SK-N-SH treated with all-trans-retinoic acid at 6 μM for 48 hours (cell line): ENCODE measurements at regions not wholly inside any gene's neighbourhood (a gene's known extent, or its start where the extent isn't known, plus 50 kb on each side); places are given as distances from the start of the nearest gene placed in this dataset.

ENCODE experiments used
- ATAC-seq: fragments of 200-7000 bp; cut with Tn5 transposase; 3 replicates; pipeline ENCODE4 v1.9.1; 2020; ENCODE audit warnings: mild to moderate bottlenecking, moderate library complexity
- BACH2 ChIP-seq: fragments of 250-450 bp; sonication (Bioruptor Pico); IDR thresholded peaks from 2 replicates; pipeline ENCODE4 v1.9.0; 2021; ENCODE audit warnings: mild to moderate bottlenecking, borderline replicate concordance
- CSDC2 ChIP-seq: fragments of 250-450 bp; sonication (Bioruptor Pico); IDR thresholded peaks from 2 replicates; pipeline ENCODE4 v1.5.0; 2020; ENCODE audit warnings: mild to moderate bottlenecking, moderate library complexity
- ESRRG ChIP-seq: fragments of 250-450 bp; sonication (Bioruptor Pico); IDR thresholded peaks from 2 replicates; pipeline ENCODE4 v1.6.1; 2021; ENCODE audit warnings: mild to moderate bottlenecking
- GLIS3 ChIP-seq: fragments of 250-450 bp; sonication (Bioruptor Pico); IDR thresholded peaks from 2 replicates; pipeline ENCODE4 v1.5.0; 2020; ENCODE audit warnings: mild to moderate bottlenecking, moderate library complexity
- ISL1 ChIP-seq: fragments of 250-450 bp; sonication (Bioruptor Pico); IDR thresholded peaks from 2 replicates; pipeline ENCODE4 v2.1.2; 2022; ENCODE audit warnings: mild to moderate bottlenecking, moderate library complexity
- OSR1 ChIP-seq: fragments of 250-450 bp; sonication (Bioruptor Pico); IDR thresholded peaks from 2 replicates; pipeline ENCODE4 v1.8.0; 2022; ENCODE audit warnings: moderate library complexity, mild to moderate bottlenecking, inconsistent platforms
- PATZ1 ChIP-seq: fragments of 250-450 bp; sonication (Bioruptor Pico); IDR thresholded peaks from 2 replicates; pipeline ENCODE4 v1.8.0; 2020; ENCODE audit warnings: mild to moderate bottlenecking, moderate library complexity, borderline replicate concordance
- RARB ChIP-seq: fragments of 250-450 bp; sonication (Bioruptor Pico); IDR thresholded peaks from 2 replicates; pipeline ENCODE4 v1.8.0; 2021; ENCODE audit warnings: mild to moderate bottlenecking, moderate library complexity
- SNAI2 ChIP-seq: fragments of 250-450 bp; sonication (Bioruptor Pico); IDR thresholded peaks from 2 replicates; pipeline ENCODE4 v1.5.0; 2020; ENCODE audit warnings: mild to moderate bottlenecking, moderate library complexity
- TCF4 ChIP-seq: fragments of 250-450 bp; sonication (Bioruptor Pico); IDR thresholded peaks from 2 replicates; pipeline ENCODE4 v1.8.0; 2021; ENCODE audit warnings: mild to moderate bottlenecking, moderate library complexity, borderline replicate concordance
- TOX ChIP-seq: fragments of 250-450 bp; sonication (Bioruptor Pico); IDR thresholded peaks from 2 replicates; pipeline ENCODE4 v1.8.0; 2021; ENCODE audit warnings: mild to moderate bottlenecking, moderate library complexity, borderline replicate concordance
- TSHZ2 ChIP-seq: fragments of 250-450 bp; sonication (Bioruptor Pico); IDR thresholded peaks from 2 replicates; pipeline ENCODE4 v1.5.0; 2020; ENCODE audit warnings: mild to moderate bottlenecking, moderate library complexity
- ZC3H10 ChIP-seq: fragments of 250-450 bp; sonication (Bioruptor Pico); IDR thresholded peaks from 2 replicates; pipeline ENCODE4 v1.5.1; 2021; ENCODE audit warnings: mild to moderate bottlenecking, moderate library complexity
- ZFP30 ChIP-seq: fragments of 450-650 bp; formaldehyde crosslinking; IDR thresholded peaks from 2 replicates; pipeline ENCODE4 v1.5.0; 2022; ENCODE audit warnings: mild to moderate bottlenecking, moderate library complexity
- ZNF565 ChIP-seq: fragments of 450-650 bp; formaldehyde crosslinking; conservative IDR thresholded peaks from 2 replicates; pipeline ENCODE4 v1.5.0; 2020; ENCODE audit warnings: low read depth, mild to moderate bottlenecking, moderate library complexity
- ZNF70 ChIP-seq: fragments of 450-650 bp; formaldehyde crosslinking; IDR thresholded peaks from 2 replicates; pipeline ENCODE4 v1.5.0; 2020; ENCODE audit warnings: mild to moderate bottlenecking, moderate library complexity
- ZNF8 ChIP-seq: fragments of 450-650 bp; formaldehyde crosslinking; IDR thresholded peaks from 2 replicates; pipeline ENCODE4 v1.5.0; 2020; ENCODE audit warnings: mild to moderate bottlenecking, moderate library complexity
- TF ChIP-seq, protein P1 (sequence below): fragments of 250-450 bp; sonication (Bioruptor Pico); IDR thresholded peaks from 2 replicates; pipeline ENCODE4 v1.8.0; 2021; ENCODE audit warnings: low read depth, mild to moderate bottlenecking, moderate library complexity, borderline replicate concordance
- TF ChIP-seq, protein P2 (sequence below): fragments of 250-450 bp; sonication (Bioruptor Pico); IDR thresholded peaks from 2 replicates; pipeline ENCODE4 v1.5.1; 2021; ENCODE audit warnings: mild to moderate bottlenecking, moderate library complexity

DNA sequence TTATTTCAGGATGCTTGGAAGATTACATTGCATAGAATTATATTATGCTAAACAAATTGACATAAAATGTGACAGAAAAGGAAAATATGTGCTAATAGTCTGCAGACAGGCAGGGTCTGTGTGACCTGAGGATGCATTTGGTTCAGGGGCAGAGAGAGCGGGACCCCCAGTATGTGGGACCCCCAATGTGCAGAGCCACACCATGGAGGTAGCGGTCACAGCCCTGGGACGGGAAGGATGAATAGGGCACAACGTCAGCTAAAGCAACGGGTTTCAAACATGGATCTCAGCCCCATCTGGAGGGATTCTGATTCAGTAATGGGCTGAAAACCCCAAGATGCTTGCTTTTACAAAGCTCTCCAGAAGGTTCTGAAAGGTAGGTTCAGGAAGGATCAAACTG lies 251.8 kb upstream of the ADARB2 start:
- no peak for TF ChIP-seq ZNF8 (CRISPR knock-in tag)
- no peak for TF ChIP-seq RARB (CRISPR knock-in tag)
- TF ChIP-seq ESRRG (CRISPR knock-in tag): no peak
- TF ChIP-seq TSHZ2 (CRISPR knock-in tag): no peak
- no peak for TF ChIP-seq PATZ1
- TF ChIP-seq GLIS3: no peak
- TF ChIP-seq, protein P1, sequence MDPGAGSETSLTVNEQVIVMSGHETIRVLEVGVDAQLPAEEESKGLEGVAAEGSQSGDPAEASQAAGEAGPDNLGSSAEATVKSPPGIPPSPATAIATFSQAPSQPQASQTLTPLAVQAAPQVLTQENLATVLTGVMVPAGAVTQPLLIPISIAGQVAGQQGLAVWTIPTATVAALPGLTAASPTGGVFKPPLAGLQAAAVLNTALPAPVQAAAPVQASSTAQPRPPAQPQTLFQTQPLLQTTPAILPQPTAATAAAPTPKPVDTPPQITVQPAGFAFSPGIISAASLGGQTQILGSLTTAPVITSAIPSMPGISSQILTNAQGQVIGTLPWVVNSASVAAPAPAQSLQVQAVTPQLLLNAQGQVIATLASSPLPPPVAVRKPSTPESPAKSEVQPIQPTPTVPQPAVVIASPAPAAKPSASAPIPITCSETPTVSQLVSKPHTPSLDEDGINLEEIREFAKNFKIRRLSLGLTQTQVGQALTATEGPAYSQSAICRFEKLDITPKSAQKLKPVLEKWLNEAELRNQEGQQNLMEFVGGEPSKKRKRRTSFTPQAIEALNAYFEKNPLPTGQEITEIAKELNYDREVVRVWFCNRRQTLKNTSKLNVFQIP (CRISPR knock-in tag): no peak
- no peak for TF ChIP-seq SNAI2 (CRISPR knock-in tag)
- no peak for TF ChIP-seq BACH2 (CRISPR knock-in tag)
- no peak for TF ChIP-seq ISL1 (CRISPR knock-in tag)
- no peak for TF ChIP-seq ZC3H10 (CRISPR knock-in tag)
- ATAC-seq: no peak

DNA sequence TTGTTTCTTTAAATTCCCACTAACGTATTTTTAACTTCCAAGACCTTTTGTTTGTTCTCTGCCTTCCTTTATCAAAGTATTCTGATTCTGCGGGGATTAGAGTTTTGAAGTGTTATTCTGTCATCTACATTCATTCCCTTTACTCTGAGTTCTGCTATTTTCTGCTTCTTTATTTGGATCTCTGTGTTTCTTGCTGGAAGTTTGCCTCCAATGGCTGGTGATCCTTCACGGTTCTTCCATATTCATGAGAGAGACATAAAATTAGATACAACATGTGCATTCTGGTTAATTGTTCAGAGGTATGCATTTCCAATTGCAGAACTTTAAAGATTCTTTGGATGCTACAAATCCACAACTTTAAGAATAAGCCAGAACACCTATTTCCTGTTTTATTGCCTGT lies 244.7 kb upstream of the ADARB2 start:
- ATAC-seq: no peak
- TF ChIP-seq ZNF565 (no peak), BACH2 (CRISPR knock-in tag) (no peak), ZNF70 (CRISPR knock-in tag) (no peak)
- TF ChIP-seq, protein P2, sequence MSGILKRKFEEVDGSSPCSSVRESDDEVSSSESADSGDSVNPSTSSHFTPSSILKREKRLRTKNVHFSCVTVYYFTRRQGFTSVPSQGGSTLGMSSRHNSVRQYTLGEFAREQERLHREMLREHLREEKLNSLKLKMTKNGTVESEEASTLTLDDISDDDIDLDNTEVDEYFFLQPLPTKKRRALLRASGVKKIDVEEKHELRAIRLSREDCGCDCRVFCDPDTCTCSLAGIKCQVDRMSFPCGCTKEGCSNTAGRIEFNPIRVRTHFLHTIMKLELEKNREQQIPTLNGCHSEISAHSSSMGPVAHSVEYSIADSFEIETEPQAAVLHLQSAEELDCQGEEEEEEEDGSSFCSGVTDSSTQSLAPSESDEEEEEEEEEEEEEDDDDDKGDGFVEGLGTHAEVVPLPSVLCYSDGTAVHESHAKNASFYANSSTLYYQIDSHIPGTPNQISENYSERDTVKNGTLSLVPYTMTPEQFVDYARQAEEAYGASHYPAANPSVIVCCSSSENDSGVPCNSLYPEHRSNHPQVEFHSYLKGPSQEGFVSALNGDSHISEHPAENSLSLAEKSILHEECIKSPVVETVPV (CRISPR knock-in tag): no peak

DNA sequence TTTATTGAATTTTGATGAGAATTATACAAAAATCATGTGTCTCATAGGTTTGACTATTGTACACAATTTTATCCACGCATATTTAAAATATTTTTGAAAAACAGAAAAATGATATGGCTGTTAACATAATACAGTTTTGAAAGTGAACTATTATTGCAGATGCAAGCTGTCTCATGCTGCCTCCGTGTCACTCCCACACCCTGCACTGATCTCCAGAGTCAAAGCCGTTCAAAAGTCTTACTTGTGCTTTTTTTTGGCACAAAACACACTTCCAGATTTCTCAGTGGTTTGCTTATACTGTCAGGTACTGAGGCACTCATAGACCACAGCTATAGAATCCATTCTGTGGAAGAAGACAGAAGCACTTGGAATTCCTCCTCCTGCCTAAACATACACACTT lies 243.1 kb upstream of the ADARB2 start:
- ATAC-seq: no peak
- TF ChIP-seq ZFP30 (CRISPR knock-in tag): no peak
- no peak for TF ChIP-seq PATZ1
- TF ChIP-seq, protein P1 (CRISPR knock-in tag): no peak
- TF ChIP-seq CSDC2 (CRISPR knock-in tag): no peak
- no peak for TF ChIP-seq GLIS3
- TF ChIP-seq BACH2 (CRISPR knock-in tag): no peak
- TF ChIP-seq TCF4 (CRISPR knock-in tag): no peak
- no peak for TF ChIP-seq OSR1 (CRISPR knock-in tag)
- no peak for TF ChIP-seq SNAI2 (CRISPR knock-in tag)
- TF ChIP-seq ZNF565: no peak
- no peak for TF ChIP-seq TSHZ2 (CRISPR knock-in tag)
- no peak for TF ChIP-seq ZNF8 (CRISPR knock-in tag)
- TF ChIP-seq TOX (CRISPR knock-in tag): no peak
